HEK293 (cell line): ENCODE measurements at regions not wholly inside any gene's neighbourhood (a gene's known extent, or its start where the extent isn't known, plus 50 kb on each side); places are given as distances from the start of the nearest gene placed in this dataset.

Source experiments
- CTCF ChIA-PET: fragments of 350-600 bp; formaldehyde crosslinking; extraction: SDS; loops from one replicate; lab custom pipeline; 2021; ENCODE audit warnings: antibody characterized with exemption; lab: Yijun Ruan, JAX
- POLR2A ChIA-PET: fragments of 300-600 bp; formaldehyde crosslinking; extraction: SDS; loops from one replicate; lab custom pipeline; 2020; ENCODE audit warnings: antibody characterized with exemption, inconsistent platforms; lab: Yijun Ruan, JAX
- H3K27ac ChIP-seq: fragments of 200-500 bp; sonication (Bioruptor generic); 2 replicates; pipeline ENCODE4 v1.5.1; 2014; ENCODE audit warnings: low read depth, low read length, control low read depth, inconsistent platforms; ENCODE audit errors: extremely low read depth
- H3K36me3 ChIP-seq, 2 experiments: fragments of 200-500 bp in 1 of 2; sonication (Bioruptor generic) in 1 of 2; 1 replicate in 1 of 2; 2 replicates in 1 of 2; pipeline ENCODE4 v1.5.1; 2014 to 2017; ENCODE audit warnings: inconsistent platforms in 2 of 2, low read length in 2 of 2; ENCODE audit not compliant: control insufficient read depth in 2 of 2, insufficient read depth in 1 of 2
- H3K4me1 ChIP-seq: fragments of 200-500 bp; sonication (Bioruptor generic); 2 replicates; pipeline ENCODE4 v1.5.1; 2014; ENCODE audit warnings: mild to moderate bottlenecking, low read length, inconsistent platforms; ENCODE audit not compliant: control insufficient read depth, insufficient read depth
- H3K4me3 ChIP-seq: 2 replicates; pipeline ENCODE4 v1.5.1; 2011; ENCODE audit warnings: low read depth, mild to moderate bottlenecking, control low read depth, low read length, moderate library complexity
- H3K9me3 ChIP-seq: fragments of 200-500 bp; sonication (Bioruptor generic); 2 replicates; pipeline ENCODE4 v1.5.1; 2014; ENCODE audit warnings: low read depth, low read length, inconsistent platforms; ENCODE audit not compliant: control insufficient read depth, insufficient read depth
- BCL11A ChIP-seq: fragments of 450-650 bp; formaldehyde crosslinking; IDR thresholded peaks from 2 replicates; pipeline ENCODE4 v1.5.1; 2016; ENCODE audit warnings: low read depth, missing biosample characterization, missing genetic modification characterization
- GFI1B ChIP-seq: fragments of 450-650 bp; formaldehyde crosslinking; IDR thresholded peaks from 2 replicates; pipeline ENCODE4 v1.5.1; 2016; ENCODE audit warnings: missing biosample characterization, missing genetic modification characterization
- HOXD13 ChIP-seq: sonication (generic); formaldehyde crosslinking; IDR thresholded peaks from 2 replicates; pipeline ENCODE4 v1.8.0; 2022; ENCODE audit warnings: missing genetic modification reagents, borderline replicate concordance
- KLF16 ChIP-seq: fragments of 450-650 bp; formaldehyde crosslinking; IDR thresholded peaks from 2 replicates; pipeline ENCODE4 v1.5.1; 2017; ENCODE audit warnings: missing biosample characterization, missing genetic modification characterization
- MEIS1 ChIP-seq: sonication (generic); formaldehyde crosslinking; IDR thresholded peaks from 2 replicates; pipeline ENCODE4 v1.8.1; 2022; ENCODE audit warnings: missing genetic modification reagents, mild to moderate bottlenecking, borderline replicate concordance
- PRDM6 ChIP-seq: fragments of 450-650 bp; formaldehyde crosslinking; IDR thresholded peaks from 2 replicates; pipeline ENCODE4 v1.5.1; 2017; ENCODE audit warnings: missing biosample characterization, missing genetic modification characterization
- SP2 ChIP-seq: fragments of 450-650 bp; formaldehyde crosslinking; IDR thresholded peaks from 2 replicates; pipeline ENCODE4 v1.5.1; 2016; ENCODE audit warnings: missing biosample characterization, missing genetic modification characterization
- SP7 ChIP-seq: fragments of 450-650 bp; formaldehyde crosslinking; IDR thresholded peaks from 2 replicates; pipeline ENCODE4 v1.5.1; 2016; ENCODE audit warnings: missing biosample characterization, missing genetic modification characterization
- ZBTB7A ChIP-seq: fragments of 450-650 bp; formaldehyde crosslinking; IDR thresholded peaks from 2 replicates; pipeline ENCODE4 v1.5.1; 2016; ENCODE audit warnings: low read depth, missing biosample characterization, missing genetic modification characterization
- ZEB2 ChIP-seq: fragments of 450-650 bp; formaldehyde crosslinking; IDR thresholded peaks from 2 replicates; pipeline ENCODE4 v1.5.1; 2016; ENCODE audit warnings: missing biosample characterization, missing genetic modification characterization
- ZIC2 ChIP-seq: fragments of 450-650 bp; formaldehyde crosslinking; IDR thresholded peaks from 2 replicates; pipeline ENCODE4 v1.5.1; 2016; ENCODE audit warnings: missing biosample characterization, missing genetic modification characterization
- ZNF214 ChIP-seq: fragments of 450-650 bp; formaldehyde crosslinking; IDR thresholded peaks from 2 replicates; pipeline ENCODE4 v1.5.1; 2017; ENCODE audit warnings: missing biosample characterization, mild to moderate bottlenecking, missing genetic modification characterization, borderline replicate concordance
- ZNF221 ChIP-seq: fragments of 450-650 bp; formaldehyde crosslinking; IDR thresholded peaks from 2 replicates; pipeline ENCODE4 v1.5.1; 2017; ENCODE audit warnings: missing biosample characterization, missing genetic modification characterization, borderline replicate concordance
- ZNF24 ChIP-seq: fragments of 450-650 bp; formaldehyde crosslinking; IDR thresholded peaks from 2 replicates; pipeline ENCODE4 v1.5.1; 2016; ENCODE audit warnings: missing biosample characterization, missing genetic modification characterization
- ZNF266 ChIP-seq: fragments of 450-650 bp; formaldehyde crosslinking; IDR thresholded peaks from 2 replicates; pipeline ENCODE4 v1.5.1; 2016; ENCODE audit warnings: missing biosample characterization, missing genetic modification characterization, low read depth
- ZNF274 ChIP-seq, 2 experiments: fragments of 200-500 bp in 1 of 2; fragments of 450-650 bp in 1 of 2; sonication (Bioruptor generic) in 1 of 2; formaldehyde crosslinking in 1 of 2; IDR thresholded peaks; 2 replicates each; pipeline versions ENCODE4 v1.5.1 to v1.6.1; 2014 to 2016; ENCODE audit warnings: borderline replicate concordance in 1 of 2, inconsistent platforms in 1 of 2, low read length in 1 of 2, missing biosample characterization in 1 of 2, missing genetic modification characterization in 1 of 2
- ZNF391 ChIP-seq: fragments of 450-650 bp; formaldehyde crosslinking; IDR thresholded peaks from 2 replicates; pipeline ENCODE4 v1.5.1; 2016; ENCODE audit warnings: low read depth, missing biosample characterization, missing genetic modification characterization, borderline replicate concordance
- ZNF510 ChIP-seq: fragments of 450-650 bp; formaldehyde crosslinking; IDR thresholded peaks from 2 replicates; pipeline ENCODE4 v1.5.1; 2018; ENCODE audit warnings: mild to moderate bottlenecking, missing genetic modification characterization, missing biosample characterization; ENCODE audit not compliant: insufficient replicate concordance
- ZNF514 ChIP-seq: fragments of 450-650 bp; formaldehyde crosslinking; IDR thresholded peaks from 2 replicates; pipeline ENCODE4 v1.5.1; 2016; ENCODE audit warnings: missing biosample characterization, missing genetic modification characterization
- ZNF518A ChIP-seq: fragments of 450-650 bp; formaldehyde crosslinking; conservative IDR thresholded peaks from 2 replicates; pipeline ENCODE4 v1.5.1; 2016; ENCODE audit warnings: low read depth, missing biosample characterization, missing genetic modification characterization
- ZNF530 ChIP-seq: fragments of 450-650 bp; formaldehyde crosslinking; IDR thresholded peaks from 2 replicates; pipeline ENCODE4 v1.5.1; 2016; ENCODE audit warnings: low read depth, missing biosample characterization, missing genetic modification characterization
- ZNF707 ChIP-seq: fragments of 450-650 bp; formaldehyde crosslinking; IDR thresholded peaks from 2 replicates; pipeline ENCODE4 v1.5.1; 2016; ENCODE audit warnings: missing biosample characterization, missing genetic modification characterization
- ZNF768 ChIP-seq: fragments of 450-650 bp; formaldehyde crosslinking; IDR thresholded peaks from 2 replicates; pipeline ENCODE4 v1.5.1; 2018; ENCODE audit warnings: missing biosample characterization, mild to moderate bottlenecking, missing genetic modification characterization
- ZNF777 ChIP-seq: fragments of 450-650 bp; formaldehyde crosslinking; IDR thresholded peaks from 2 replicates; pipeline ENCODE4 v1.5.1; 2017; ENCODE audit warnings: missing biosample characterization, missing genetic modification characterization, borderline replicate concordance
- ZNF791 ChIP-seq: fragments of 450-650 bp; formaldehyde crosslinking; IDR thresholded peaks from 2 replicates; pipeline ENCODE4 v1.5.1; 2016; ENCODE audit warnings: missing biosample characterization, missing genetic modification characterization
- ZNF792 ChIP-seq: fragments of 450-650 bp; formaldehyde crosslinking; IDR thresholded peaks from 2 replicates; pipeline ENCODE4 v1.5.1; 2016; ENCODE audit warnings: missing biosample characterization, missing genetic modification characterization

- no peak for TF ChIP-seq GFI1B (tag by site-specific recombination)
- TF ChIP-seq ZBTB7A (tag by site-specific recombination): no peak
- TF ChIP-seq ZNF391: no peak
- no peak for TF ChIP-seq ZEB2
- TF ChIP-seq ZNF792: no peak
Observed at GRCh38 chrX:8091510-8091909, 79.6 kb downstream of the VCX2 start (continued).

- no peaks in the 10 kb centered on the region for H3K36me3 ChIP-seq
- no peak overlapping the region for H3K4me3 ChIP-seq
- ChIA-PET POLR2A (no interaction called here), CTCF (no interaction called here)
- no peak overlapping the region for H3K27ac ChIP-seq
- TF ChIP-seq ZNF514 (no peak), ZNF777 (tag by site-specific recombination) (no peak), ZNF791 (tag by site-specific recombination) (no peak)
- no peaks in the 10 kb centered on the region for H3K9me3 ChIP-seq
- H3K4me1 ChIP-seq: no peaks in the 10 kb centered on the region
Observed at GRCh38 chrX:8090906-8091305, 80.2 kb downstream of the VCX2 start.

GRCh38 chrX:8090482-8090881, 80.6 kb downstream of the VCX2 start:
- no peak overlapping the region for H3K27ac ChIP-seq
- no peak overlapping the region for H3K4me3 ChIP-seq
- ChIA-PET POLR2A (no interaction called here), CTCF (no interaction called here)
- no peaks in the 10 kb centered on the region for H3K36me3 ChIP-seq
- no peaks in the 10 kb centered on the region for H3K9me3 ChIP-seq
- no peaks in the 10 kb centered on the region for H3K4me1 ChIP-seq
- TF ChIP-seq ZNF266 (tag by site-specific recombination) (no peak), ZNF530 (tag by site-specific recombination) (no peak), SP2 (tag by site-specific recombination) (no peak), ZEB2 (no peak), ZNF214 (no peak), ZNF791 (tag by site-specific recombination) (no peak), HOXD13 (no peak), PRDM6 (tag by site-specific recombination) (no peak), ZNF768 (no peak), SP7 (tag by site-specific recombination) (no peak), KLF16 (no peak), ZNF24 (tag by site-specific recombination) (no peak), ZNF510 (tag by site-specific recombination) (no peak), ZNF221 (tag by site-specific recombination) (no peak), BCL11A (tag by site-specific recombination) (no peak), ZIC2 (no peak), ZNF707 (tag by site-specific recombination) (no peak)

- Histone ChIP-seq H3K4me3 (no peak overlapping the region), H3K4me1 (no peaks in the 10 kb centered on the region), H3K9me3 (no peaks in the 10 kb centered on the region), H3K36me3 (no peaks in the 10 kb centered on the region)
- ChIA-PET POLR2A (no interaction called here), CTCF (no interaction called here)
- TF ChIP-seq MEIS1 (no peak), ZNF274 (IDR thresholded peaks at IDR 0.05; ENCODE audit: low read length) (no peak), ZNF274 (tag by site-specific recombination; IDR thresholded peaks at IDR 0.05; ENCODE audit: borderline replicate concordance) (no peak), ZNF518A (tag by site-specific recombination) (no peak)
- TF ChIP-seq, all 188 proteins: peak for 0
- H3K27ac ChIP-seq: no peak overlapping the region
Observed at GRCh38 chrX:8089141-8089540, 81.9 kb downstream of the VCX2 start.
